ENCODE measurements at regions not wholly inside any gene's neighbourhood (a gene's known extent, or its start where the extent isn't known, plus 50 kb on each side); places are given as distances from the start of the nearest gene placed in this dataset.

GRCh38 chr16:87552072-87552718 is 50.1 kb upstream of the JPH3 start:
- DNase-seq = no peak

- no peak for DNase-seq
Observed at GRCh38 chr16:87551487-87551886, 50.8 kb upstream of the JPH3 start.

- DNase-seq = peak; percentile 32
Observed at GRCh38 chr16:87550495-87550961, 51.8 kb upstream of the JPH3 start.

GRCh38 chr16:87549627-87550494 is 52.4 kb upstream of the JPH3 start:
- DNase-seq = no peak

GRCh38 chr16:87548046-87548445 is 54.3 kb upstream of the JPH3 start:
- no peak for DNase-seq

GRCh38 chr16:87543436-87544191 is 50.8 kb upstream of the ZCCHC14 start:
- no peak for DNase-seq

GRCh38 chr16:87542531-87543102 is 49.8 kb upstream of the ZCCHC14 start:
- DNase-seq = no peak

Measured in NCI-H82 (cell line).